Left lobe of liver (tissue), 2 donors: ENCODE measurements at regions not wholly inside any gene's neighbourhood (a gene's known extent, or its start where the extent isn't known, plus 50 kb on each side); places are given as distances from the start of the nearest gene placed in this dataset.

Source experiments
- ATAC-seq: fragments of 200-7000 bp; cut with Tn5 transposase; one replicate; pipeline ENCODE4 v1.9.1; 2020; ENCODE audit warnings: mild to moderate bottlenecking, moderate library complexity
- DNase-seq: peaks from one replicate; pipeline ENCODE4 v3.0.0-alpha.2; 2020; ENCODE audit warnings: low spot score
- donor health status: DM: no; HTN: no; CAD: no; lungs with moderate emphysema.
- donor health status: DM: no; HTN: yes; CAD: no.

DNA sequence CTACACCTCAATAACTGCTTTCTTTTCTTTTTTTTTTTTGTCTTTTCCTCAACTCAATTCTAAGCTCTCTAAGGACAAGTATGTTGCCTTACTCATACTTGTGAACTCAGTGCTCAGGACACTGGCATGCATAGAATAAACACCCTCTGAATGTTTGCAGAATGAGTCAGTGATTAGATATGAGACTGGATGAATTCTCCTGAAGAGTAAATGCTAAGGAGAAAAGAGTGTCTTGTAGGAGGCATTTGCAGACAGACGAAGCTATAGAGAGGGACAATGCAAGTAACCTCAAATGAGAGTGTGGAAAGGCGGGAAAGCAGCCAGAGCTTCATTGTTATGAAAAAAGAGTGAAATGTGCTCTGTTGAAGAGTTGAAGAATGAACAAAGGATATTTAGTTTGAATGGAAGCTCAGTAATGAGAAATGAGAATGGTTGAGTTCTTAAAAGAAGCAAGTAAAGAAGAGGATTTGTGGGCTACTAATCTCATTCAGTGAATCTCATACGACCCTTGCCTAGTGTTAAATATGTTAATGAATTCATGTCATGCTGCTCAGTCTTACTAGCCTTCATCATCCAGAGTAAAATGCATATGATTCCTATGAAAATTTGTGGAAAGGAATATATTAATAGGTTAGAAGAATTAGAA lies 166.1 kb upstream of the DPYD start:
- ATAC-seq (no peak), DNase-seq (no peak)

DNA sequence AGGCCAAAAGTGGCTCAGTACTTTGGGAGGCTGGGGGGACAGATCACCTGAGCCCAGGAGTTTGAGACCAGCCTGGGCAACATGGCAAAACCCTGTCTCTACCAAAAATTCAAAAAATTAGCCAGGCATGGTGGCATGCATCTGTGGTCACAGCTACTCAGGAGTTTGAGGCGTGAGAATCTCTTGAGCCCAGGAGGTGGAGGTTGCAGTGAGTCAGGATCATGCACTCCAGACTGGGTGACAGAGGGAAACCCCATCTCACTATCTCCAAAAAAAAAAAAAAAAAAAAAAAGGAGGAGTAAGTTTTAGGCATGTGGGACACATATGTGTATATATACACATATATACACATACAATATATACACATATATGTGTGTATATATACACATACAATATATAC lies 165.3 kb upstream of the DPYD start:
- no peak for ATAC-seq

DNA sequence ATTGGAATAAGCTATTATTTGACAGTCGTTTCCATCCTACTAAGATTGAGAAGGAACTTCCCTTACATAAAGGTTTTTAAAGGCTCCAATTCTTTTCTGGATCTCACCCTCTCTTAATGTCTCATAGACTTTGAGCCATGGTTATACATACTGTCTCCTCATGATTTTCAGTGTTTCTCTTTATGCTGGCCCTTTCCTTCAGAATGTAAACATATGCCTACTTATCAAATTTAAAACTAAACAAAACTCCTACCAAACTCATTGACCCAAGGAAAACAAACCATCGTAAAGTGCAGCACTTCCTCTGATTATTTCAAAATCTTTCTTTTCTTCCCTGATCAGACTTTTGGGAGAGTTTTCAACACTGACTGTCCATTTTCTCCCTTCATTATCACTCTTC lies 163.4 kb upstream of the DPYD start:
- ATAC-seq (no peak), DNase-seq (no peak)

More for the DNA sequence above, 165.3 kb upstream of the DPYD start:
- DNase-seq = no peak

DNA sequence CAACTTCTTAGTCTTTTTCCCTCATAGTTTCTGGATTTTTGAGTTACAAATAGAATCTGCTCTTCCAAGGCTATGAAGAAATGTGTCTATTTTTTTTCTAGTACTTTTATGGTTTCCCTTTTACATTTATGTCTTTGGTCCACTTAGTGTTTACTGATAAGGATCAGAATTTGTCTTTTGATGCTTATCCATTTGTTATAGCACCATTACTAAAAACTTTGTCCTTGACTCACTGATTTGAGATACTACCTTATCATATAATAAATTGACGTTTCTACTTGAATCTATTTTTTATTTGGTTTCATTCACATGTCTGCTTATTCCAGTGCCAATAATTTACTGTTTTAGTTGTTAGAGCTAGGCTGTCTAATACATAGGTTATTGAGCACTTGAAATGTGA lies 161.1 kb upstream of the DPYD start:
- DNase-seq = no peak
- no peak for ATAC-seq

DNA sequence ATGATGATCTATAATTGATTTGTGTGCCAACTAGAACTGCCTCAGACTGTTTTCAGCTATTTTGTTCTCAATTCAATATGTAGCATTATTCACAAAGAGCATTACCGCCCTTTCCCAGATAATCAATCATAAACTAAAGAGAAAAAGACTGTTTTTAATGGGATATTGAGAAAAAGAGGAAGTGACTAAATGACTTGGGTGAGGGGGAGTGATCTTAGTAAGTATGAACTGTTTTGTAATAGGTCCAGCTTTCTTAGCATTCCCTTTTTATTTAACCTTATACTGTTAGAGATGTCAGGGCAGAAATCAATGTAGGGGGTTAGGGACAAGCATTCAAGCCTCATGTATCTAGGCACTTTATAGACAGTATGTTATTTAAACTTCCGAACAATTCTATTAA lies 157.8 kb upstream of the DPYD start:
- DNase-seq (no peak), ATAC-seq (no peak)

DNA sequence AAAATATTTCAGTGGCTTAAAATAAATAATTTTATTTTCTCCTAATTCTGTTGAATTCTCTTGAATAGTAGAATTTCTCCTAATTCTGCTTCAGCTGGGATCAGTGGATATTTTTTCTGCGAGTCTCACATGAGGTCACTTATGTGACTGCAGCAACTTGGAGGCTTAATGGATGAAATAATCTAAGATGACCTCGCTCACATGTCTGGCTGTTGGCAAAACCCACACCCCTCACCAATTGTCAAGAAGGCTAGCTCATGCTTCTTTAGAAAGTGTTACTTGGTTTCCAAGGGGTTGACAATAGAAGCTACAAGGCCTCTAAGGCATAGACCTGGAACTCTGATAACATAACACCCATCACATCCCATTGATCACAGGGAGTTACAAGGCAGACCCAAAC lies 156.9 kb upstream of the DPYD start:
- ATAC-seq (no peak), DNase-seq (no peak)

DNA sequence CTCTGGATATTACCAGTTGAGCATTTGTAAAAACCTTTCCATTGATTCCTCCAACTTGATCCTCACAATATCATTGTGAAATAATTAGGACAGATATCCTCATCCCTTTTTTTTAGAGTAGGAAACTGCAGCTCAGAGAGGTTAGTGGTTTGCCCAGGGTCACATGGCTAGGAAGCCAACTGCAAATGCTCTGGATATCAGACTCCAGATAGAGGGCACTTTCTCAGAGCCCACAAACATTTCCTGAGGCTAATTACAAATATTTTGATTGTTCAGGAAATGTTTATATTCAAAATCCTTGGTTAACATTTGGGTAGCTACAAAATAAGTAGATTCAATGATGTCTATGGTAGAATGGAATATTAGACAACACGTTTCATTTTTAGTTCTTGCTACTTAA lies 154.8 kb upstream of the DPYD start:
- ATAC-seq (no peak), DNase-seq (no peak)

DNA sequence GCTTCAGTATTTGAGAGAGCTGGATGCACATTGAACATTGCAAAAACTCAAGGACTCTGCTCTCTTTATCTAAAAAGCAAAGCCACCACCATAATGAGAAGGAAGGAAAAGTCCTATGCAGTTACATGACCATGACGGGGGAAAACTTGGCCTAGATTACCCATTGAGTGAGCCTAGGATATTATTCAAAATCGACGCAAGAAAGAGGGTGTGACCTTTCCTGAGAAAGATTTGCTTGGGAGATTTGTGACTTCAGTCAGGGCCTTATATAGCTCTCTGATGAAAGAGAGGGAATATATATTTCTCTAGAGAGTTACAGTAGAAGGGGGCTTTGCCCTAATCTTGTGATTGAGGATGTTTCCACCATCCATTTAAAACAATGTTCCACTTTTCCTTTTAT lies 153.0 kb upstream of the DPYD start:
- no peak for ATAC-seq
- no peak for DNase-seq

DNA sequence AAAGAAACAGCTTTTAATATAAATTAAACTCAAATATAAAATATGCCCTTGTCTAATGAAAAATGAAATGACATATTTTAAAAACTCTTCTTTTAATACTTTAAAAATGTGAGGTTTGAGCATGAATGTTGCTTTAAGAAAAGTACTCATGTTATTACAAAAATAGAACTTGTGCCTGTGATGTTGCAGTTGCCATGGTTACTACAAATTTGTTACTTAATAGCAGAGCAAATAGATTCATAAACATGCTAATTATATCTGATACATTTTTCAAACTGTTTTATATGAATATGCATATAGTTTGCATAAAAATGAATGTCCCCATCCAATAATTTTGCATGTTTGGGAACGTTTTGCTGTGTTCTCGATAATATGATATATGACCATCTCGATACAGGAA lies 152.3 kb upstream of the DPYD start:
- no peak for DNase-seq
- ATAC-seq = no peak

DNA sequence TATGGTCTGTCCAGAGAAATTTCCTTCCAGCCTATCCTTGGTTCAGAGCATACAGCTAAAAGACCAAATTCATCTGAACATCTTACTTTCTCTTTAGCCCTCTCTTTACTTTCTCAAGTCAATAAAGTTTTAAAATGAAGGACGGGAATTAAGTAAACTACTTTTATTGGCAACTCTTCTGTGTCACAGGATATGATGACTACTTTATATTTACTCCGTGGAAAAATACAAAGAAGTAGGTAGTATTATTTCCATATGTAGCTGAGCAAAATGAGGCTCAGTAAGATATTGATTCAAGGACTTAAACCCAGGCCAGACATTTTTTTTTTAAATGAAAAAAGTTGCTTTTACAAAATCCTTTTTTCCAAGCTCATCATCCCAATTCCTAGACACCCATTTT lies 151.2 kb upstream of the DPYD start:
- ATAC-seq (no peak), DNase-seq (no peak)

DNA sequence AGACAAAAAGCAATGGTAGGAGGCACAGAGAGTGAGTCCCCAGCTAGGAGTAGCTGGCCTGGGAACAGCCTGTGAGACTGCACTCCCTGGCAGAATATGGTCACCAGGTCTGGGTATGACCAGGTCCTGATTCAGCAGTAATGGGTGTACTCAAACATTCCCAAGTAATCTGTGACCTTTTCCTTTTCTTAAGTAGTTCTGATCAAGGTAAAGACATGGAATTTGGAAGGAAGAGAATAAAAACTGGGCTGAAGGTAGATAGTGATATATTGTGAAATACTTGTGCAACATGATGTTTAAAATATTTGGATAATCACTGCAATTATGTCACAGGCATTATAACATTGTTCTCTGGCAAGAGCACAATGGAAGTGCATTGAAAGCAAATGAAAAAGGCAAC lies 147.2 kb upstream of the DPYD start:
- no peak for ATAC-seq
- DNase-seq = no peak

DNA sequence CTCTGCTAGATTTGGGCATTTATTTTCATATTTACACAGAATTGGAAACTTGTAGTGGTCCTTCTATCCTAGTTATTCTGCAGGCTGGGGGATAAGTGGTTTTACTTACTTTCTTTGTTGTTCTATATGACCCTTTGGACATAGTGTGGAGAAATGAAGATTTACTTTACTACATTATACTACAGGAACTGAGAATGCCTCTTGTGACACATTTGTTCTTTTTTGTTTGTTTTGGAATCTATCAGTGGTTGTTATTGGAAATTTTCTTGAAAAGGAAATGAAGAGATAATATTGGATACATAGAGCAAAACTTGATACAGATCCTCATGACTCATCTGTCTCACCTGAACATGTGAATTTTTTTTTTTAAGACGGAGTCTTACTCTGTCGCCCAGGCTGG lies 146.1 kb upstream of the DPYD start:
- ATAC-seq (no peak), DNase-seq (no peak)

DNA sequence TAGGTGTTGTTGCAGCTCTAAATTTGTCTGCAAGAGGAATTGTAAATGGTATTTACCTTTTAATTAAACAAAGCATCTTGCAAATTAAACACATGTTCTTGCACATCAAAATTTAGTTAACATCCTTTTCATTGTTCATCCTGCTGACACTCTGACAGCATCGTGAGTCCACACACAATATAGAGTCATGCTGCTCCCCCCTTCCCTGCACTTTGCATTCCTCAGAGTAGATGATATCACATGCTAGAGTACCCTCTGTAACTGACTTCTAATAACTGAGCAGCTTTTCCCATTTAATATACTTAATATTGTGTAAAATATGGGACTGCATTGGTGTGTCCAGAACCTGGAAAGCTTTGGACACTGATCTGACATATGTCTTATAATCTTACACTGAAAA lies 138.8 kb upstream of the DPYD start:
- ATAC-seq (no peak), DNase-seq (no peak)

DNA sequence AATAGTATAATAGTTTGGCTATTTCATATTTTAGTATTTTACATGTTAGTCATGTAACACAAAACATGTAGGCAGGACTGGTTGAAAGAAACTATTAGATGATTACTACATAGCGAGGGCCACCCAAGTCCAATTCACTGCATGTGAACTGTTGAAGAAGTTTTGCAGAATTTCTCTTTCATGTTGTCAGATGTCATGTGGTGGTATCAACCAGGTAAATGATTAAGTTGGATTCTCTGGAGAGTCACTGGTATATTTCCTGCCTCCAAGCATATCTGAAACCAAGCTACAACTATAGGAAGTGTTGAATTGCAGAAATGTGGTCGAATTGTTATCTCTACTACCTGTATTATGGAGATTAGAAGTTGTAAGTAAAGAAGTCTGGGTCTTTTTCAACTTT lies 137.8 kb upstream of the DPYD start:
- no peak for ATAC-seq
- DNase-seq = no peak

DNA sequence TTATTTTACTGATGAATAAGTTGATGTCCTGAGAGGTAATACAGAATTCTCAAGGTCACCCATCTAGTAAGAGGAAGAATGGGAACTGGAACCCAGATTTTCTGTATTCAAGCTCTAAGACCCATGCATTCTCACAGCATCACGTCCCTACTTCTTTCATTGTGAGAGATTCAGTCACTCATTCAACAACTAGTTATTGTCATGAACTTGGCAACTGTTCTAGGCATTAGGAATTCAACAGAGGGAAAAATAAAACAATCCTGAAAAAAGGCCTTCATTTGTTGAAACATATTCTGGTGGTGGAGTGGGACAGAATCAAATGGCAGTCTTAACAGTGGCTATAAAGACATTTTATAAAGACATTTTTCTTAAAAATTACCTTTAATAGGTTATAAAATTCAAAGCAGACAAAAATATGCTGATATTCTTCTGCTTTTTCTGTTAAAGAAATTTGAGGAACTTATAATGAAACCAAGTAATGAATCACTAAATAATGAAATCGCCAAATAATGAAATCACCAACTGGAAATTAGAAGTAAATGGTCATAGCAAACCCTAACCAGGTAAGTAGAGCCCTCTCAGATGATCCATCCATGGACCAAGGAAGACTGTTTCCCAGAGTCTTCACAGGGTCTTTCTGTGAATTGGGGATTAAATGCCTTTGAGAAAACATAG lies 136.5 kb upstream of the DPYD start:
- ATAC-seq (no peak), DNase-seq (no peak)

DNA sequence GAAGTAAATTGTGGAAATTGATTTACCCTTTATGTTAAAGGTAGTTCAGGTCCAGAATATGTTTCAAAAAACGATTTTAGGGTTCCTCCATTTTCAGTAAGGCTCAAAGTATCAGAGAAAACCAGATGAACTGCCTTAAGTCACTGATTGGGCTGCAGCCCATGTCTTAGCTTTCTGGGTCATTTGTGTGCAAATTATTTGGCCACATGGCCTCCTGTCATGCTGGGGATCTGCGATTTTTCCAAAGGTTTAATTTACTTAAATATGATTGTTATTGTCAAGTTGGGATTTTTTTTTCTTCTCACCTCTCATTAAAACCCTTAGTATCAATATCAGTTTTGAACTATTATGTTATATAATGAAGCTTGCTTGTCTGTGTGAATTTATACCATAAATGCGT lies 135.9 kb upstream of the DPYD start:
- ATAC-seq = no peak

DNA sequence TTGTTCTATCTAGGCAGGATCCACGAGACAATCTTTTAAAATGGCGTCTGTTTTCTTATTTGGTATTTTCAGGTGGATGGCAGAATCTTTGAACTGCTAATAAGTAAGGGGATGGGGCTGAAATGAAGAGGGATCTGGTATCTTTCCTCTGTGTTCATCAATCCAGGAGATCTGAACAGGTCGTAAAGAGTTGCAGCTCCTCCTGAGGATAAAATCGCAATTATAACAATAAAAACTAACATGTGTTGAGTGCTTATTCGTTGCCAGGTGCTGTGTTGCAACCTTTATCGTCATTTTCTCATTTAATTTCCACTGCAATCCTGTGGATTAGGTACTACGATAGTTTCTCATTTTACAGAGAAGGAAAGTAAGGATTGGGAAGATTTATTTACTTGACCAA lies 134.6 kb upstream of the DPYD start:
- ATAC-seq (no peak), DNase-seq (no peak)

More for the DNA sequence above, 135.9 kb upstream of the DPYD start:
- no peak for DNase-seq

DNA sequence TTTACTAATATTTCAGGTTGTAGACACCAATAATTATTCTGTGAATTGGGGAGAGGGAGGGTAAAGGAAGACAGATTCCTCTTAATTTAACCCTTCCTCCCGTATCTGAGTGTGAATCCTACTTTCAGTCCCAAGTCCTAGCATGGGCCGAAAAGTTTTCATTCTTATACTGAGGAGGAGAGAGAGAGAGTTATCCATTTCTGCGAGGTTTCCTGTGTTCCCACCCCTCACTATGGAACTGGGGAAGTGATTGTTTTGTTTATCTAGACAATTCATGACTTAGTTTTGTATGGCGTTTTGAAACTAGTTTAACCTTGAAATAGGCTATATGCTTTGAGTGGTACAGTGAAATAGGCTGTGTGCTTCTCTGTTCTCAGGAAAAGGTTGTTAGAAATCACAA lies 134.0 kb upstream of the DPYD start:
- no peak for DNase-seq
- no peak for ATAC-seq

DNA sequence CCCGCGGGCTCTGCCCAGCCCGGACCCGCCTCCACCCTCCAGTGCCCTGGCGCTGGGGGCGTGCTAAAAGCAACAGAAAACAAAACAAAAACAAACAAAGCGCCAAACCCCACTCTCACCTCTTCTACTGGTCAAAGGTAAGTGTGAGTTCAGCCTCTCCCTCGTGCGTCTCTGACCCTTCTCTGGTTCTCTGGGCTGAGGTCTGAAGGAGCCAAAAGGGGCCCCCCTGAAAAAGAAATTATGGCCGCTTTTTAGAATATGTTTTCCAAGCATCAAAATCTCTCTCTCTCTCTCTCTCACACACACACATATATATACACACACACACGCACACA lies 133.5 kb upstream of the DPYD start:
- no peak for DNase-seq
- no peak for ATAC-seq

DNA sequence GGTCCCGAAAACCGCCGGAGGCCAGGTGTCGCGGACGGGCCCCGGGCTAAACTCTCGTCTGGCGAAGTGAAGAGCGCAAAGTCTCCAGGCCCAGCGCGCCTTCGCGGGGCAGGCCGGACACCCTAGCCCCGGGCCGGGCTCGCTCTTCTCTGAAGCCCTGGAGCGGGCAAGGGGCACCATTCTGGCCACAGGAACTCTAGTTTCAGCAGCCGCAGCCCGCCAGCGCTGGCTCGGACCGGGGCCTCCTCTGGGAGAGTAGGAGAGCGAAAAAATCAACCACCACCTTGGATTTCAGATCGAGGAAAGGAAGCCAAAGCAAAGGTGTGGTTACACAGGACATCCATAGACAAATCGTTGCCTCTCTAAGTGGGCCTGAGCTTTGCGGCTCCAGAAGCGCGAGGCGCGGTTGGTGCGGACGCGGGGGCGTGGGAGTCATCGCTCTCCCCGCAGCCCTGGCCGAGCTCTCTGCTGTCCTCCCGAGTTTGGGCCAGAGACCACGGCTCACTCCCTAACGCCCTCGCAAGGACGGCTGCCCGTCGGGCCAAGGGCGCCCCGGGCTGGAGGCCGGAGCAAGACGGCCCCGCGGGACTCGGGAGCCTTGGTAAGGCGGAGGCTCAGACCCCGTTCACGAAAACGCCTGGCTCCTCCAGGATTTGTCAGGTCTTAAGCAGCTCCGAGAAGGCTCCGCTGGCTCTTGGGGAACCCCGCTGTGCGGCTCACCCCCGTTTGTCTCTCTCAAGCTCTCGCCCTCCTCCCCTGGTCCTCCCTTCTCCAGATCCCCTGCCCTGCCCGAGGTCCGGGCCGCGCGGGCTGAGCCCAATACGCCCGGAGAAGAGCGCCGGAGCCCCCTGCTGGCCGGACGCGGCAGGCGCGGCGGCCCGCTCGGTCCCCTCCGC lies 132.9 kb upstream of the DPYD start:
- DNase-seq = peak; percentile 67
- ATAC-seq = peak; percentile 98

DNA sequence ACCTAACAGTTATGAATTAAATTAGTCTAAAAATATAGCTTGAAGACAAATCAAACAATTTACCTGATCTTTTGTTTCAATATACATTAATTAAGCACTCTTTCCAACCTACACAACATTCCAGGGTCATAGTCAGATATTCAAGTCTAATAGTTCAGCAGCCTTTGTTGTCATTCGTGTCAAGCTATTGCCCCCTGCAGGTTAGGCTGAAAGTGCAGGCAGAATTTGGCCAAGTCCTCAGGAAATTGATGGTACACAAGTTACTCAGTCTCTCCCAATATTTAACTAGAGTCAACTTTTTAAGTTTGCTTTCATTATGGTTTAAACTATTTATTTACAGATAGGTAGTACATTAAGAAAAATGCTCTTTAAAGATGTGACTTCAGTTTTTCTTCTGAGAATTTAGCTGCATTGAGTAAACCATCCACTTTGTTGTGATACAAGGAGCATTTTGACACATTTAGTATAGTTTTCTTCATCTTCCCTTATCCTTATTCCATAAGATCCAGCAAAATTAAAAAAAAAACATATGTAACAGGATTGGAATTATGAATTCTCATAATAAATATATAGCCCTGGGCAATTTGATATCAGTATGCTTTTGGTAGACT lies 130.3 kb upstream of the DPYD start:
- DNase-seq (peak; percentile 76), ATAC-seq (peak; percentile 64)
